ENCODE measurements at regions not wholly inside any gene's neighbourhood (a gene's known extent, or its start where the extent isn't known, plus 50 kb on each side); places are given as distances from the start of the nearest gene placed in this dataset.

DNA sequence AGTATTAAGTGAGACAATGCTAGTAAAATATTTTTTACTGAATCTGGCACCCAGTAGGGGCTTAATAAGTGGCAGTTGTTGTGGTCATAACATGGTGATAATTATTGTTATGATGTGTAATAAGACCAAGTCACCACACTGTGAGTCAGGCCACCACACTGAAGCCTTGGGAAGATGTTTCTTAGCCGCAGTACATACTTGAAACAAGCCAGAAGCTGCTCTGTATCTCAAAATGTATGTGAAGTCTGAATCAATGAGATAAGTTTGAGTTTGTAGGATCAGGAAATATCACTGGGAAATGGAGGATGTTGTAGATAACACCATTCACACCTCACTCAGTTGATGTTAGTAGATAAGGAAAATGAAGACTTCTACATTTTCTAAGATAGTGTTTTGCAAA is 51.3 kb upstream of the PTPN3 start:
- no peak for DNase-seq (ENCODE audit: low spot score)

DNA sequence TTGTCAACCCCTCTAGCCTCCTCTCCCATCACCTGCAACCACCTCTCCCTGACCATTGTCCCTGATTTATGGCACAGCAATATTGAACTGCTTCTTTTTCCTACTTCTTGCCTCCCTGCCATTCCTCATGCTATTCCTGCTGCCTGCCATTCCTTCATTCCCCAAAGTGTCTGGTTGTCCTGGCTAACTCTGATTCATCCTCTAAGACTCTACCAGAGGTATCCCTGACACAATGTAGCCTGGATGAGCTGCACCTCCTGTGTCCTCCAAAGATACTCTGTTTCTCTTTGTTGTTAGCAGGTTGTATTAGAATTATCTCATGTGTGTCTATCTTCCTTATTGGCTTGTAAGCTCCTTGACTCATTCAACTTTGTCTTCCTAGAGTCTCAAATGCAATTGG is 53.5 kb upstream of the PTPN3 start:
- DNase-seq (ENCODE audit: low spot score): no peak

DNA sequence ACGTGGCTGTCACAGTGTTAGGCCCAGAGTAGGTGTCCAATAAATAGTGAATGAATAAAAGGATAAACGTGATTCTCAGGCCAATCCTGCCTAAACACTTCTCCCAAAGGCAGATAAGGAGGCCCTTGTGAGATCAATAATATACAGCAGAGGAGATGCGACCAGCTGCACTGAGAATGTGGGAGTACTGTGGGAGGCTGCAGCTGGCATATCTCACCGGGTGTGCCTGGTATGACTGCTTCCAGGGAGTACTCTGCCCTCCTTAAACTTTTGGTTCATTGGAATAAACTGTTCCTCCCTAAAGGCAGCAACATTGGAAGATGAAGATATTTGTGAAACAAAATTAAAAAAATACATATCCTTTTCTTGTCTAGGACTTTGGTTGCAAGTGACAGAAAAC is 57.1 kb upstream of the PTPN3 start:
- DNase-seq (ENCODE audit: low spot score): no peak

DNA sequence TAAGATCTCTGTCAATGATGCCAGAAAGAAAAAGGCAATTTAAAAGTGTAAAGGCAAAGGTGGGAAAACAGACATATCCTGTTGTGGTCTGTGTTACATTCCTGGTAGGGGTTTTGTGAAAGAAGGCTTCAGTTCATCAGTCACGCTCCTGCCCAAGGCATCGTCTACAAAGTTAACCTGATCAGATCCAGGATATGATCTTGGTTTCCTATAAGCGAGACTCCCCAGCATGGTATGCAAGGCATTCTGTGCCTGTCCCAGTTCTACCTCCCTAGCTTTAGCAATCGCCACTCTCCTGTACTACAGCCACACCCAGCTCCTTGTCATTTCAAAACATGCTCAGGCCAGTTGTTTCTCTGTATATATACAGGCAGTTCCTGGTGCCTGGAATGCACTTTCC is 58.0 kb upstream of the PTPN3 start:
- DNase-seq (ENCODE audit: low spot score): peak; percentile 78

DNA sequence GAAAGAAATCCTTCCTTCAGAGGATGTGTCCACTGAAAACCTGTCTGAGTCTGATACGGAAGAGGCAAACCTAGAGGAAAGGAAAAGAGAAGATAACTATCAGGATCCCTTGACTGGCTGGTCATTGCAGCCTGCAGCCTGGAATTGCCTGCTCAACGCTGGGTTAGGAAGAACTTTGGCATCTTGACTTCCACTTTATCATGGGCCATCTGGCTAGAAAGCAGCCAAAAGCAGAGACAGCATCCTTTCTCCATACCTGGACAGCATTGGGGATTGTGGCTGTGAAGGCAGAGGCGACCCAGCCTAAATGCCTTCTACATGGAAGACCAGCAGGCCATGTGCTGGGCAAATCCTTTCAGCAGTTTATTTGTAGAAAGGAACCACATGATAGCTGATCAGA is 58.7 kb upstream of the PTPN3 start:
- DNase-seq (ENCODE audit: low spot score): no peak

DNA sequence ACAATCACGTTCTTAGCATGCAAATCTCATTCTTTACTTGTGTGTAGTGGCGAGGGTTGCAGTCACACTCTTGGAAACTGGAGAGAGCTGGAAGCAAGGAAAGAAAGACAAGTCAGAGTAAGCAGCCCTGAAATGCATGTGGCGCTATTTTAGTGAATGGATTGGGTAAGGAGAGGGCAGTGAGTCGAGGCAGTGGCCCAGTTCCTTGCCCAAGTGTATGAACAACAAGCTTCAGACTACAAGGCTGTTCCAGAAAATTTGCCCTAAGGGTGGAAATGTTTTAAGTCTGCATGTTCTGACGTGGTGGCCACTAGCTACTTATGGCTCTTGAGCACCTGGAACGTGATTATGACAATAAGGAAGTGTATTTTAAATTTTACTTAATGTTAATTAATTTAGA is 59.4 kb upstream of the PTPN3 start:
- no peak for DNase-seq (ENCODE audit: low spot score)

DNA sequence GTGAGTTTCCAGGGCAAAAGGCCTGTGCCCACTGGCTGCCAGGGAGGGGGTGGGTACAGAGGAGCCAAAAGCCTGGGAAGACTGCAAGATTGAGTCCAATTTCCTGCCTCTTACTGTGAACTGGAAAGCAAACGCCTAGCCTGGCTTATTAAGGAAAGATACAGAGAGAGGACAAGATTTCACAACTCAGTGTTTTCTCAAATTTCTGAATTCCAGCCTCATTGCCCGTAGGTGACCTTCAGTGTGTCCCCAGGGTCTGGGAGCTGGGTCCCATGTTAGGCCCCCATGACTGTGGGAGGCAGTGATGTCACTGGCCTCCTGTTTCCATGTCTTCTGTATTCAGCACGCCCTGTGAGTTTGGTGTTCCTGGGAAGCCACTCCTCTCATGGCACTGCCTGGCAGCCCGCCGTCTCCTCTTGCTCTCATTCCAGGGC is 60.6 kb upstream of the PTPN3 start:
- DNase-seq (ENCODE audit: low spot score): no peak

DNA sequence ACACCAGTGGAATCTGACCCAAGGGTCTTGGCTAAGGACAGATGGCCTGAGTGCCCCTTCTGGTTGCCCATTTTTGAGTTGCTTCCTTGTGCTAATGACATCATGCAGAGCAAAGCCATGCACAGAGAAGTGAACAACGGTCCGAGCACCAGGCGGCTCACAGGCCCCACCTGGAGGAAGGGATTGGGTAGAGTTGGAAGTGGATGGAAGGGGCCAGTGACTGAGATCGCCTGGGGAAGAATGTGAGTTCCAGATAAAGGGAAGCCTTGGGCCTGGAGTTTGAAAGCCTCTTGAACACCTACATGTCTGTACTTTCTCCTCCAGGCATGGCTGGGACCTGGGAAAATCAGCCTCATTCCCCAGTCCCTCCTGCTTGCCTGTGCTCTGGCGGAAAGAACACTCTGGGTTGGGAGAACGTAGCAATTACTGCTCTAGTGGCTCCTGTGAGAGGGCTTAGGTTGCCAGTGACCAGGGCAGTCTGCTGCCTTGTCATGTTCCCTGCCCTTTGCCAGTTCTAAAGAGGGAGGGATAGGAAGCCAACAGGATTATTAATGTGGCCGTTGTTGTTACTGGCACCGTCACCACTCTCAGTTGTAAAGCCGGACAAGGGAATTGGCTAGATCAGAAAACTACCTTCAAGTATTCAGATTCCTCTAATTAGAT is 62.5 kb upstream of the PTPN3 start:
- no peak for DNase-seq (ENCODE audit: low spot score)

DNA sequence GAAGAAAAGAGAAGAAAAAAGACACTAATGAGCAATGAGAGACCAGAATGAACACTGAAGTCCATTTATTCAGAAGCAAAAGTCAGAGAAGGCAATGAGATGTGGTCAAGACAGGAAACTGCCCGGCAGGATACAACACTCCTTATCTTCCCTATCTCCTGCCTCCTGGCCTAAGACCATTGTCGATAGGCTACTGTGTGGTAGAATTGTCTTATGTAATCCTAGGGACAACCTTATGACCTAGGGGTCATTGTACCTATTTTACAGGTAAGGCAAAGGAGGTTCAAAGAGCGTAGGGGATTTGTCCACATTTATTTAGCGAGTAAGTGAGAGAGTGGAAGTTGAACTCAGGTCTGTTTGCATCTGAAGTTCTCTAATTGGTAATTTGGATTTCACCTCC is 63.0 kb upstream of the PTPN3 start:
- DNase-seq (ENCODE audit: low spot score): no peak

DNA sequence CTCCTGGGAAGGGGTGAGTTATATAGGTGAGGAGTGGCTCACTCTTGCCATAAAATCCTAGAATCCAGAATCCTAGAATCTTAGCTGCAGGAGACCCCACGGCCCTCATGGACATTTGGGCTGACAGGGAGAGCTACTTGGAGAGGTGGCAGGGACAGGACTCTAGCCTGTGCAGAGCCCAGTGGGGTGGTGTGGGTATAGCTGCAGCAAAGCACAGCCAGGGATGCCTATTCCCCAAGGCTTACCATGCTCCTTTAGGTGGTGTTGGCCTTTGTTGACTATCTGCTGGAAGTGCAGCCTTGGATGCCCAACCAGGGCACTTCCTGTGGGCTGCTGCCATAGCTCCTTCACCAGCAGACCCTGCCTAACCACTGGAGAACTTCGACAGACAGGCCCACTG is 70.0 kb upstream of the PTPN3 start:
- no peak for DNase-seq (ENCODE audit: low spot score)

DNA sequence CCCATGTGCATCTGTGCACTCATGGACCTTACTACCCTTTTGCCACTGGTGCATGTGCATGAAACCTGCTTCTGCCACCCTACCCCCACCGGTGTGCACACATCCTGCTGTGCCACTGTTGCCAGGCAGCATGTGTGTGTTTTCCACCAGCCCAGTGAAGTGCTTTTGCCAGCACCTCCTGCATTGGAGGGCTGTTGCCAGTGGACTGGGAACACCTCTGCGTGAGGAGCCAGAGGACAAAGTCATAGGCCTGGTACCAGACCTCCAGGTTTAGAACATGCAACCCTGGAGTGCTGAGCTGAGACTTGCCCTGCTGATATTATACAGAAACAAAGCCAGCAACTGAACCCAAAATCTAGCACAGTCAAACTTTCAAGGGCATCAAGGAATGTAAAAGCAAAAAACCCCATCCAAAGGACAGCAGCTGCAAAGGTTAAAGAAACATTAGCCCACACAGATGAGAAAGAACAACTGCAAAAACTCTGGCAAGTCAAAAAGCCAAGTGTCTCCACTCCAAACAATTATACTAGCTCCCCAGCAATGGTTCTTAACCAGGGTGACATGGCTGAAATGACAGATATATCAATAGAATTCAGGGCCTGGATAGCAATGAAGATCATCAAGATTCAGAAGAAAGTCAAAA is 70.6 kb upstream of the PTPN3 start:
- no peak for DNase-seq (ENCODE audit: low spot score)

DNA sequence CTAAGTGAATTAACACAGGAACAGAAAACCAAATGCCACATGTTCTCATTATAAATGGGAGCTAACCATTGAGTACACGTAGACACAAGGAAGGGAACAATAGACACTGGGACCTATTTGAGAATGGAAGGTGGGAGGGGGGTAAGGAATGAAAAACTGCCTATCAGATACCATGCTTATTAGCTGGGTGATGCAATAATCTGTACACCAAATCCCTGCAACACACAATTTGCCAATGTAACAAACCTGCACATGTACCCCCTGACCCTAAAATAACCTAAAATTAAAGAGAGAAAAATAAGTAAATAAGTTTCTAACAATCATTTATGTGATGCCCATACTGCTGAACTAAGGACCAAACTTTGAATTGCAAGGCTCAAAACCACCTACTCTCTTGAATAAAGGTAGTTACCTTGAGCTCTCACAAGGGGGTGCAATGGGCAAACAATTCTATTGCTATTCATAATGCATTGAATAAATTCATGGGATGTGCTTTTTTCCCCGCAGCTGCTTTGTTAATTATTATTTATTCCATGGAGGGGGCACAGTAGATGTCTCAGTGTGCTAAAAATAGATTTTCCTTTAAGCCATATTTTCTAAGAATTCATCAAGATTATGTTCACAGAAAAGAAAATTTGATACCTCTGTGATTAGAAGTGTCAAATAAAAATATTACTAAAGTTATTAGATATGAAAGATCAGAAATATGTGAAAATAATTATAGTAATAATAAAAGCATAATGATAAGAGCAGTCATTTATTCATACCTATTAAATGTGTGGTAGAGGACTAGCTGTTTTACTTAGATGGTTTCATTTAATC is 76.2 kb upstream of the PTPN3 start:
- DNase-seq (ENCODE audit: low spot score): peak; percentile 58

DNA sequence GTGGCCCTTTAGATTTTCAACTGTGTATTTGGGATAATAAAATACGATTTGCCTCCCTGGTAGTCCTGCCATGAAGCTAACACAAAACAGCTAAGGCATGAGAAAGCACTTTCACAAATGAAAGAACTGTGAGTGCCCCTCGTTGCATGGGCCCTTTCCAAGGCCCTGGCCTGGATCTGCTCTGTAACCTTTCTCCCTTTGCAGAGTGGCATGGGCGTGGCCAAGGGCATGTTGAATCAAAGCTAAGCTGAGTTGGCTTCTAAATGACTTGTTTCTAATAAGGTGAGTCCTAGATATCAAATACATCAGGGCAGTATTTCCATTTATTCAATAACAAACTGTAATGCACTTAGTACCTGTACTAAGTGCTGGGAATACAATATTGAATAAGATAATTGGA is 78.7 kb upstream of the PTPN3 start:
- DNase-seq (ENCODE audit: low spot score): no peak

DNA sequence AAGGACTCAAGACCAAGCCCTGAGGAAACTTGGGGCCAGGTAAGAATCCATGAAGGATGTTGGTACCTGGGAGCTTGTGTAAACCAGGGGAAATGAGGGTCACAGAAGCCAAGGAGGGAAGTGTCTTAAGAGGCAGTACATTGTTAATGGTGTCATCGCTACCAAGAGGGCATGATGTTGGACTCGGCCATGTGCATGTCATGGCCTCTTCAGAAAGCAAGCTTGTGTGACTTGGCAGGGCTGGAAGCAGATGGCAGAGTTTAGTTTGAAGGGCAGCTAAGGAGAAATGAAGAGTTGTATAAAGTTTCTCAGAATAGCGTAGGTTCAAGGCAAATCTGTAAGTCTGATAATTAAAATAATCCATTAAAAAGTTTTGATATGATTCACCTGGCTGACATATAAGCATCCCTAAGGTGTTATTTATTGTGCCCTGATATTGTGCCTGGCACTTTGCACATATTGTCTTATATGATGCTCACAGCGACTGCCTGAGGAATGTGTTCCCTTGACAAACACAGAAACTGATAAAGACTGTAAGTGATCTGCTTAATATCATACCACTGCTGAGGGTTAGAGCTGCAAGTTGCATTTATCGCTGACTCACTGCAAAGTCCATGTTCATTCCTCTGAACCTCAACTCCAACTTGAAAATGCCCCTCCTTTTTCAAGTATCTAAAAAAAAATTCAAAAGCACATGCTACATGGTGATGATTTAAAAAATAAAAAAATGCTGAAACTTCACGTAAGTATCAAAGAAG is 81.3 kb upstream of the PTPN3 start:
- DNase-seq (ENCODE audit: low spot score): no peak

DNA sequence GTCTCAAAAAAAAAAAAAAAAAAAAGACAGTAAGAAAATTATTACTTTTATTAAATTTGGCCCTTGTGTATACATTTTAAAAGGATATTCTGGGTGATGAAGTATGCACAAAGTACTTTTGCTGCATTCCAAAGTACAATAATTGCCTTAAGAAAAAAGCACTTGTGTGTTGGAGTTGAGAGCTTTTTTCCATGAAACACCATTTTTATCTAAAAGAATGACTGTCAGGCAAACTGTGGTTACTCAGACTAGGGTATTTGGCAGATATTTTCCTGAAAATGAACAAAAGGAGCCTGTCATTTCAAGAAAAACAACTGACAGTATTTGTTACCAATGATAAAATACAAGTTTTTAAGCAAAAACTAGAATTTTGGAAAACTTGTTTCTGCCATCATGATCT is 84.3 kb upstream of the PTPN3 start:
- no peak for DNase-seq (ENCODE audit: low spot score)

DNA sequence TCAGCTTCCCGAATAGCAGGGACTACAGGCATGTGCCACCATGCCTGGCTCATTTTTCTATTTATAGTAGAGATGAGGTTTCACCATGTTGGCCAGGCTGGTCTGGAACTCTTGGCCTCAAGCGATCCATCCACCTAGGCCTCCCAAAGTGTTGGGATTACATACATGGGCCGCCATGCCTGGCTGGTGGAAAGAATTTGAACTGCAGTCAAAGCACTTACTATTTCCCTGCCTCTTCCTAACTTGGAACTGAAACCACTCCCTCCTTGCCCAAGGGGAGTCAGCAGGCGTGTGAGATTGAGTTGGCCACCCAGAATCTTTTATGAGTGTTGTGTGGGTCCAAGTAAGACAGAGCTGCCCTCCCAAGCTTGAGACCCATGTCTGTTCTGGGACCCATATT is 86.1 kb upstream of the PTPN3 start:
- no peak for DNase-seq (ENCODE audit: low spot score)

DNA sequence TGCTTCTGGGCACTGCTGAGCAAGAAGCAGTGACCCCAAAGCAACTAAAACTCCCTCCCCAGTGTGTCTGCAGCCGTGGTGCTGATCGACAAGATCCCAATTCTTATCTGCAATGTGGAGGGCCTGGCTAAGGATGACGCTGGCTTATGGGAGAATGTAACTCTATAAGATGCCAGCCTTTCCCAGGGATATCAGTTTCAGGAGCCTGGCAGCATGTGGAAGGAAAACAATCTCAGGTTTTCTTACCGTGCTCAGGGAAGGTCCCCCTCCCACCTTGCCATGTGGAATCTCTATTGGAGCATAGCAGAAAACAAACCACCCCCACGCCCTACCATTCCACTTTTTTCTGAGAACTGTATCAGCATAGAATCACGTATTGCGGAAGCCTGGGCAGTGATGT is 87.7 kb upstream of the PTPN3 start:
- no peak for DNase-seq (ENCODE audit: low spot score)

DNA sequence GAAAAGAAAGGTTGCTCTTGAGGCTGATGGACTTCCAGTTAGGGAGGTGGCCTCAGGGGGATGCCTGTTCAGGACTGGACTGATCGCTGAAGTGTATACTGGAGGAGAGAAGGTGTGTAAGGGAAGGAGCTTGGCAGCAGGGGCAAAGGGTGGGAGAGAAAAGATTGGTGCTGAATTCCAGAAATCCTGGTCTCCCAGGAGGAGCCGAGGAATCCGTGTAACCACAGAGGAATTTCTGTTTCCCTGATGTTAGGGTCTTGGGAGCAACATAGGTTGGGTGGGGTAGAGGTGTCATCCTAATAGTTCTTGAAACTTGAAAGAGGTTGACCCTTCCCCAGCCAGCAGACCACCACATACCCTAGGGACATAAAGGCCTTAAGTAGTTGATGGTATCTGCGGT is 88.9 kb upstream of the PTPN3 start:
- no peak for DNase-seq (ENCODE audit: low spot score)

DNA sequence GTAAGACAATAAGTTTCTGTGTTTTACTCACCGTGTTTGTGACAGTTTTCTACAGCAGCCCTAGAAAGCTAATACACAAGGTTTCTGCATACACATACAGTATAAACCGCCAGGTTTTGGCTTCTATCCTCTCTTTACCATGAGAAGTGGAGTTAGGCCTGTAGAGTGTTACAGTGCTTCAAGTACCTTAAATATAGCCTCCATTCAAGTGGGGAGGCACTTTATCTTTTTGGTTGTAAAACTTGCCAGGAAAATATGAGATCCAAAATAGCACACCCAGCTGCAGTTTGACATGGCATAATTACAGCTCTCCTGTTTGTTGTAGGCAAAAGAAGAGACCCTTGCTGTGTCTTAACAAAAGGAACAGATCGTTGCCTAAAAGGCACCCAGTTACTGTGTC is 90.3 kb upstream of the PTPN3 start:
- DNase-seq (ENCODE audit: low spot score): no peak

DNA sequence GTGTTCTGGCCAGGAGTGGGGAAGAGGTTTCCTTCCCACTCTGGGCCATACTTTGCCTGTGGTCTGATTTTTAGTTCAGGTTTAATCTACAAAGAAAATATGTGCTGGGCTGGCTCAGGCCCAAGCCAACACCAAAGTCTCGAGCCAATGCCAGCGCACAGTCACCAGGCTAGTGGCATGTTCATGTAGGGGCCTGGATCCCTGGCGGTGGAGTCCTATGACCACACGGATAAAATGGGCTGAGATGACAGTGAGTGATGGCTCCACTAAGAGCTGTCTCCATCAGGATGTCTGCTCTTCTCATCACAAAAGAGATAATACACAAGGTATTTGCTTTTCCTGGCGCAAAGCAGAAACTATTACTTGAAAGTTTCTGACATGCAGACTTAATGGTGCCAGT is 92.9 kb upstream of the PTPN3 start:
- no peak for DNase-seq (ENCODE audit: low spot score)

DNA sequence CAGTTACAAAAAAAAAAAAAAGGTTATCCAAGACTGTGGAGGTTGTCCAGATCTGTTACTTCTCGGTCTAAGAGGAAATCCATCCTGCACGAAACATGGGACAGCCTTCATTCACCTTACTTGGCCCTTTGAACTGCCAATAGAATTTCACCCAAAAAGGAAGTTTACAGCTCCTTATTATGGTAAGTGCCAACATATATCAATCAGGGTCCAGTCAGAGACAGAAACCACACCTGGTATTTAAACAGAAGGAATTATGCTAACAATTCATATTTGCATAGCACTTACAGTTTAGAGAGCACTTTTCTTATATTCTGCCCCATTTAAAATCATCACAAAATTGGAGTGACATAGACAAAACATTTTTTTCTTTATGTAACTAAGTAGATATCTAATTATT is 93.6 kb upstream of the PTPN3 start:
- DNase-seq (ENCODE audit: low spot score): no peak

DNA sequence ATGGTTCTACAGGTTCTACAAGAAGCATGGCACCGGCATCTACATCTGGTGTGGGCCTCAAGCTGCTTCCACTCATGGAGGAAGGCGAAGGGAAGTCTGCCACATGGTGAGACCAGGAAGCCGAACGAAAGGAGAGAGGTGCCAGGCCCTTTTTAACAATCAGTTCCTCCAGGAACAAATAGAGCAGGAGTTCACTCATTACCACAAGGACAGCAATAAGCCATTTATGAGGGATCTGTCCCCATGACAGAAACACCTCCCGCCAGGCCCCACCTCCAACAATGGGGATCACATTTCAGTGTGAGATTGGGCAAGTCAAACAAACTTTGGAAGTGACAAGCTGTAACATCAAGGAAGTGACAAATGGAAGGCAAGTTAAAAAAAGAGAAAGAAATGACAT is 95.5 kb upstream of the PTPN3 start:
- no peak for DNase-seq (ENCODE audit: low spot score)

DNA sequence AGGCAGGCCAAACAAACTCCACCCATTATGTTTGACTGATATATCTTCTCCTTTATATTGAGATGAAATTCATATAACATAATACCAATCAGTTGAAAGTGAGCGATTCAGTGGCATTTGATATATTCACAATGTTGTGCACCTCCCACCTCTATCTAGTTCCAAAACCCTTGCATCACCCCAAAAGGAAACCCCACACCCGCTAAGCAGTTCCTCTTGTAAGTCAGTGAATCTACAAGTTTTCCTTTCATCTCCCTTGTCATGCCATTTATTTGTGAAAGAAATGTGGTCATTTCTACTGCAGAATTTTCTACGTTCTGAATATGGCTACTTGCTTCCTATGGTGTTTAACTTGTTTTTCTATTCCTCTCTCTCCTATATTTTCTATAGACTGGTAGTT is 99.4 kb upstream of the PTPN3 start:
- no peak for DNase-seq (ENCODE audit: low spot score)
